Activated naive CD8-positive, alpha-beta T cell treated with anti-CD3 and anti-CD28 coated beads, Interleukin-2, amount 10 ng/mL, durations not matched to agents 7 days and 5 days (primary cell): ENCODE measurements at regions not wholly inside any gene's neighbourhood (a gene's known extent, or its start where the extent isn't known, plus 50 kb on each side); places are given as distances from the start of the nearest gene placed in this dataset.
A peak's percentile ranks its signal among the peaks of the same experiment; 100 is the strongest.

ENCODE experiments used
- ATAC-seq: fragments of 150-1000 bp; cut with Tn5 transposase; one replicate; pipeline ENCODE4 v1.10.0; 2021; ENCODE audit warnings: low read depth, moderate library complexity
- POLR2A ChIA-PET: fragments of 350-600 bp; sonication (Branson Sonifier 250); formaldehyde crosslinking; loops from one replicate; lab custom pipeline; 2021; ENCODE audit warnings: antibody characterized with exemption; lab: Charles Lee
- DNase-seq: peaks from one replicate; pipeline ENCODE4 v3.0.0; 2021
- H3K27ac Mint-ChIP-seq: one replicate; pipeline ENCODE4 v1.8.0; 2022; ENCODE audit warnings: mild to moderate bottlenecking, mixed read lengths
- H3K27me3 Mint-ChIP-seq: one replicate; pipeline ENCODE4 v1.8.0; 2022; ENCODE audit warnings: mild to moderate bottlenecking, moderate library complexity, mixed read lengths
- H3K36me3 Mint-ChIP-seq: one replicate; pipeline ENCODE4 v1.8.0; 2021; ENCODE audit warnings: mild to moderate bottlenecking, mixed read lengths
- H3K4me1 Mint-ChIP-seq: one replicate; pipeline ENCODE4 v1.8.0; 2021; ENCODE audit warnings: mixed read lengths
- H3K4me3 Mint-ChIP-seq: one replicate; pipeline ENCODE4 v1.8.0; 2022; ENCODE audit warnings: mild to moderate bottlenecking, moderate library complexity, mixed read lengths
- H3K9me3 Mint-ChIP-seq: one replicate; pipeline ENCODE4 v1.8.0; 2021; ENCODE audit warnings: mixed read lengths

DNA sequence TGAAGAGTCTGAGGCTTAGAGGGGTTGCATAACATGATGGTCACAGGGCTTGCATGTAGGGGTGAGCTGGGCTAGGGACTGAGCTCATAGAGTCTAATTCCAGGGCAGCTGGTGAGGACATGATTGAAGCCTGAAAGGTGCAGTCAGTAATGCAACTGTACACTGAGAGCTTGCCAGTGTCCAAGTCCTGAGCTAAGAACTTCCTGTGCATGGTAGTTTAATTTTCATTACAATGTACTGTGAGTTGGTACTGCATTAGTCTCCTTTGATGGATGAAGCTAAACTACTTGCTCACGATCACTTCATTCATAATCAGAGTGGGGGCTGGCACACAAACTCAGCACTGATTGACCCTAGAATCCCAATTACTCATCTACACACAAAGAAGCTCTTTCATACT is 156.4 kb upstream of the CRBN start:
- no peaks in the 10 kb centered on the region for H3K36me3 Mint-ChIP-seq
- no peak overlapping the region for H3K4me3 Mint-ChIP-seq
- no peaks in the 10 kb centered on the region for H3K4me1 Mint-ChIP-seq
- no peak overlapping the region for H3K27ac Mint-ChIP-seq
- no peaks in the 10 kb centered on the region for H3K27me3 Mint-ChIP-seq
- POLR2A ChIA-PET, result no interaction called here
- H3K9me3 Mint-ChIP-seq, result no peaks in the 10 kb centered on the region
- no peak for DNase-seq
- no peak for ATAC-seq

DNA sequence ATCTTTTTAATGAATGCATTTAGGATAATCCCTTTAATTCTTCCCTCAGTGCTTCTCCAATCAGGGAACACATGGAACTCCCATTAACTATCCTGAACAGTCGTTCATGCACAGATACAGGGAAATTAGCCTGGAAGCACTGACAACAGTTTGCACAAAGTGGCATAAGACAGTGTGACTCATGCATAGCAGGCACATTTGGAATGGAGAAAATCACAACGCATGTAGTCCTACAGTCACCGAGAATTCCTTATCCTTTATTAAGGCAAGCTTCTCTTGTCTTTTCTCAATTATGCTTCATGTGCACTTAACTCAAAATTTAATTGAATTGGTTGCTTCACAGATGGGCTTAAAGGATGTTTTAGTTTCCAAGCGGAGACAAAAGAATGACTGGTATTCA is 155.0 kb upstream of the CRBN start:
- no peak overlapping the region for H3K4me3 Mint-ChIP-seq
- DNase-seq, result no peak
- no peaks in the 10 kb centered on the region for H3K36me3 Mint-ChIP-seq
- H3K4me1 Mint-ChIP-seq, result no peaks in the 10 kb centered on the region
- ATAC-seq, result no peak
- H3K27ac Mint-ChIP-seq, result no peak overlapping the region
- H3K9me3 Mint-ChIP-seq, result no peaks in the 10 kb centered on the region
- POLR2A ChIA-PET, result no interaction called here
- no peaks in the 10 kb centered on the region for H3K27me3 Mint-ChIP-seq

DNA sequence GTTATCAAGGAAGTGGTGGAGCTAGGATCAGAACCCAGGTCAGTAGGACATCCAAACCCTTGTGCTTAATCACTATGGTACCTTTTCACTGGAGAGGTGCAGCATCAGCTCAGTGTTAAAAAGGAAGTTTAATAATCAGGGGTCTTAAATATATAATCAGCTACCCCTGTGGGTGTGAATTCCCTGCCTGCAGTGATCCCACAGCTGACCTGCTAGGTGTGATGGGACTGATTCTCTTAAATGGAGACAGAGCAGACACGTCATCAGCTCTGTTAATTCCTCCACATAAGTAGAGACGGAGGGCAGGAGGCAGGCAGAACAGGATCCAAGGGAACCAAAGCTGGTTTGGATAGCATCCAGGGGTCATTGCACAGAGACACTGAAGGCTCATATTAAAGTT is 154.1 kb upstream of the CRBN start:
- H3K27ac Mint-ChIP-seq, result no peak overlapping the region
- no peaks in the 10 kb centered on the region for H3K9me3 Mint-ChIP-seq
- H3K4me3 Mint-ChIP-seq, result no peak overlapping the region
- H3K4me1 Mint-ChIP-seq, result no peaks in the 10 kb centered on the region
- no peaks in the 10 kb centered on the region for H3K36me3 Mint-ChIP-seq
- POLR2A ChIA-PET, result no interaction called here
- H3K27me3 Mint-ChIP-seq, result no peaks in the 10 kb centered on the region
- ATAC-seq (no peak), DNase-seq (no peak)

DNA sequence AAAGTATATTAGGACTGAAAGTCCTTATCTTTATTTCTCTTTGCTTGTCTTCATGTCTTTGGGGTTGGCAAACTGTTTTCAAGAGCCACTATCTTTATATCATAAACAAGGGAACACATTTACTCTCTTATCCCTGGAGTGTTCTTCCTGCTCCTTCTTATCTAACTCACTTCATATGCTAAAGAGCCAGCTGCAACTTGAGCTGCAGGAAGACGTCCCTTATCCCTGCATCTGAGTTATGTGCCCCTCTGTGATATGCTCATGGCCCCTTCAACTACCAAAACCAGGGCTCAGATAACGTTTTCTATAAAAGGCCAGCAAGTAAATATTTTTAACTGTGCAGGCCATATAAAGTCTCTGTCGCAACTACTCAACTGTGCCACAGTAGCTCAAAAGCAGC is 137.0 kb upstream of the CRBN start:
- Mint-ChIP-seq H3K4me3 (no peak overlapping the region), H3K9me3 (peaks cover 5% of the 10 kb centered on the region), H3K36me3 (no peaks in the 10 kb centered on the region), H3K4me1 (no peaks in the 10 kb centered on the region), H3K27me3 (no peaks in the 10 kb centered on the region), H3K27ac (no peak overlapping the region)
- POLR2A ChIA-PET, result no interaction called here
- DNase-seq (no peak), ATAC-seq (no peak)

DNA sequence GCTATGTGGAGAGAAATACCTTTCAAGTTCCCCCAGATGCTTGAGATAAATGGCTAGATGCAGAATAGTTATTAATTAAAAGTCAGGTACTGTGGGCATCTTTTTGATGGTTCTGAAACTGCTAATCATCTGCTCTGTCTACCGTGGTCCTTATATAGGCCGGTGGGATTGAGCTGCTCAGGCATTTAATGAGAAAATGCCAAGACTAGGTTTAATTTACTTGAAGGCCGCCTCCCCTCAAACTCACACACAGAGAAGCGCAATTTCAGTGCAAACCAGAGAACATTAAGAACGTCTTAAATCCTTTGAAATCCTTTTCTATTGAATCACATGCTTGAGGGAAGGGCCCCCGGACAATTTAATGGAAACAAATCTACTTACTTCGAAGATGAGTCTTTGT is 136.4 kb upstream of the CRBN start:
- no peak overlapping the region for H3K4me3 Mint-ChIP-seq
- no peak overlapping the region for H3K27ac Mint-ChIP-seq
- H3K9me3 Mint-ChIP-seq, result peaks cover 5% of the 10 kb centered on the region
- no peaks in the 10 kb centered on the region for H3K4me1 Mint-ChIP-seq
- no peaks in the 10 kb centered on the region for H3K36me3 Mint-ChIP-seq
- ATAC-seq (no peak), DNase-seq (no peak)
- POLR2A ChIA-PET, result no interaction called here
- no peaks in the 10 kb centered on the region for H3K27me3 Mint-ChIP-seq

DNA sequence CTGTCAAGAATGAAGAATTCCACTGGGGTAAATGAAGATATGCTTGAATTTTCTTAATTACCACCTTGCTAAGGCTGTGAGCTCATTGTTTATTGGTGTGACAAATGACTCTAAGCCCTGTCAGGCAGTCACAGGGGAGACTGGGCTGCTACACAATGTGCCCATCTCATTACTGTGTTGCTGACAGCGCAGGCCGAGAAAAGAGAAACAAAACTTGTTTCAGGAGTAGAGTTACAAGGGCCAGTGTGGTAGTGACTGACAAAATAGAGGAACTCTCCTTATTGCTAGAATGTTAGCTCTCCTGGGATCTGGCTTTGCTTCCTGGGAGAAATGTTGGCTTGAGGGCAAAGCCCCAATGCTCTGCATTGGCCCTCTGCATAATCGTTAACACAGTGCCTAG is 130.4 kb upstream of the CRBN start:
- no peaks in the 10 kb centered on the region for H3K27me3 Mint-ChIP-seq
- POLR2A ChIA-PET, result no interaction called here
- no peak overlapping the region for H3K27ac Mint-ChIP-seq
- DNase-seq, result no peak
- no peaks in the 10 kb centered on the region for H3K36me3 Mint-ChIP-seq
- H3K4me1 Mint-ChIP-seq, result no peaks in the 10 kb centered on the region
- ATAC-seq, result no peak
- H3K4me3 Mint-ChIP-seq, result no peak overlapping the region
- H3K9me3 Mint-ChIP-seq, result no peaks in the 10 kb centered on the region

DNA sequence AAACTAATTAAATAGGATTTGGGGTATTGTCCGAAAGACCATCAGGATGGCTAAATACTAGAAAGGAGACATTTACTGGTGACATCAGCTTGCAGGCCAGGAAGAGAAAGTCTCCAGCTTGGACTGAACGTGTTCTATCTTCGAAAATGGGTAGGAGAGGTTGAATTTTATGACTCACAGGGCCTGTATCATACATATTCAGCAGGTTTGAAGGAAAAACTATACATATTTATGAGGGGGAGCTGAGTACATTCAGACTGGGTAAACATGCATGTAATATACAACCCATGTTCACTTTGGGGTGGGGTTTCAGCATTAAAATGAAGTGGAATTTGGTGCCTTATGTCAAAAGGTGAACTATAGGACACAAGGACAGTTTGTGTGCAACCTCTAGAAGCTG is 129.3 kb upstream of the CRBN start:
- H3K36me3 Mint-ChIP-seq, result no peaks in the 10 kb centered on the region
- no peaks in the 10 kb centered on the region for H3K4me1 Mint-ChIP-seq
- no peak overlapping the region for H3K27ac Mint-ChIP-seq
- H3K9me3 Mint-ChIP-seq, result no peaks in the 10 kb centered on the region
- no peak overlapping the region for H3K4me3 Mint-ChIP-seq
- ATAC-seq (no peak), DNase-seq (no peak)
- POLR2A ChIA-PET, result no interaction called here
- H3K27me3 Mint-ChIP-seq, result no peaks in the 10 kb centered on the region

DNA sequence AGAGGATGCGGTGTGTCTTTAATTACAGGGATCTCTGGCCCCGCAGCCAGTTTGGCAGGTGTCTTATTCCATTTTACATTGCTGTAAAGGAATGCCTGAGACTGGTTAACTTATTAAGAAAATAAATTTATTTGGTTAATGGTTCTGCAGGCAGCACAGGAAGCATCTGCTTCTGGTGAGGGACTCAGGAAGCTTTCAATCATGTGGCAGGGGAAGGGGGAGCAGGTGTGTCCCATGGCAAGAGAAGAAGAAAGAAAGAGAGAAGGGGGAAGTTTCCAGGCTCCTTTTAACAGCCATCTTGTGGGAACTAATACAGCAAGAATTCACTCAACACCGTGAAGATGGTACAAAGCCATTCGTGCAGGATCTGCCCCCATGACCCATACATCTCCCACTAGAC is 128.0 kb upstream of the CRBN start:
- H3K4me1 Mint-ChIP-seq, result no peaks in the 10 kb centered on the region
- POLR2A ChIA-PET, result no interaction called here
- H3K27ac Mint-ChIP-seq, result no peak overlapping the region

DNA sequence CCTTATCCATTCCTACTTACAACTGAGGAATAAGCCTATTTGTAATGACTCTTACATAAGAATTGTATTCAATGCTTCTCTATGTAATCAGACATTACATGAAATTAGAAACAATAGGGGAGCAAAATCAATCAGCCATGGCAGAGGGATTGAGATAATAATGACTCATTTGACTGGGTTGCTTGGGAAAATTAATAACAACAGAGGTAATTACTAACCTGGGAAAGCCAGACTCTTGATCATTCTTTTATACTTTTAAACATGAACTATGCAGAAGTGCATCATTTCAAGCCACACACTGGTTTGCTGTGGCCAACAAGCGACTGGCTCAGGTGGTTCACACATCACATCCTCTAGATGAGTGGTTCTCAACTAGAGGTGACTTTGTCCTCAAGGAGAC is 126.3 kb upstream of the CRBN start:
- no peak for ATAC-seq
- Mint-ChIP-seq H3K4me1 (no peaks in the 10 kb centered on the region), H3K9me3 (no peaks in the 10 kb centered on the region), H3K4me3 (no peak overlapping the region), H3K36me3 (no peaks in the 10 kb centered on the region), H3K27ac (no peak overlapping the region), H3K27me3 (no peaks in the 10 kb centered on the region)
- no peak for DNase-seq
- POLR2A ChIA-PET, result no interaction called here

More for the DNA sequence above, 128.0 kb upstream of the CRBN start:
- DNase-seq (no peak), ATAC-seq (no peak)
- Mint-ChIP-seq H3K9me3 (no peaks in the 10 kb centered on the region), H3K27me3 (no peaks in the 10 kb centered on the region), H3K4me3 (no peak overlapping the region), H3K36me3 (no peaks in the 10 kb centered on the region)

DNA sequence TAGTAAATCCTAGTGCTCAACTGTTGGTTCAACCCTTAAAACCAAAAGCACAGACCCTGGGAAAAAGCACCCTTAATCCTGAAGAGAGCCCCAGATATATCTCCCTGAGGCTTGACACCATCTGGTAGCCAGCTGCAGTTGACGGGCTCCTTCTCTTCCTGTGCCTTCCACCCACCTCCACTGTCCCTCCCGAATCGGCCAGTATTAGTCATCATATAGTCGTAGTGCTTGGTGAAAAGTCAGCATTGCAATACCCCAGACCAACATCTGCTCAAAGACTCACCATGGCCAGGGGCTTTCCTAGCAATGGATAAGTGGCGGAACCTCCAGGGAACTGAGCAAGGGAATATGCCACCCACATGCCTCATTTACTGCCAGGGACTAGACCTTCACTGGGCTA is 125.6 kb upstream of the CRBN start:
- ATAC-seq (no peak), DNase-seq (no peak)
- no peak overlapping the region for H3K27ac Mint-ChIP-seq
- no peak overlapping the region for H3K4me3 Mint-ChIP-seq
- no peaks in the 10 kb centered on the region for H3K9me3 Mint-ChIP-seq
- H3K4me1 Mint-ChIP-seq, result no peaks in the 10 kb centered on the region
- no peaks in the 10 kb centered on the region for H3K36me3 Mint-ChIP-seq
- POLR2A ChIA-PET, result no interaction called here
- no peaks in the 10 kb centered on the region for H3K27me3 Mint-ChIP-seq

DNA sequence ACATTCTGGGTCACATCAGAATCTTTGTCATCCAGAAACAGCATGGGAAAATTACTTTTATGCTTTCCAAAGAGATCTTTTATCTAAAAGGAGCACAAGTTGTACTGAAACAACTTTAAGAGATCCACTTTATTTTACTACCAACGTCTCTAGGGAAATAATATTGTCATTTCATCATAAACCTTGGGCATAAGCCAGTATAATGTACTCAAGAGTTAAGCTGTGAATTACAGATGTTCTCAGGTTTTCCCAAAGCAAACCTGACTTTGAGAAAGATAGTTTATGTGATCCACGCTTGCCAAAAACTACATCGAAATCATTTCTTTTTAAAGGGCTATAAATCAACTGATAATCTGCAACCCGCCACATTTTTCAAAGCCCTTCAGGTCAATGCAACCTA is 124.1 kb upstream of the CRBN start:
- ATAC-seq, result no peak
- no peaks in the 10 kb centered on the region for H3K36me3 Mint-ChIP-seq
- no peak overlapping the region for H3K27ac Mint-ChIP-seq
- no peak overlapping the region for H3K4me3 Mint-ChIP-seq
- H3K4me1 Mint-ChIP-seq, result no peaks in the 10 kb centered on the region
- no peaks in the 10 kb centered on the region for H3K27me3 Mint-ChIP-seq
- POLR2A ChIA-PET, result no interaction called here
- no peak for DNase-seq
- no peaks in the 10 kb centered on the region for H3K9me3 Mint-ChIP-seq

DNA sequence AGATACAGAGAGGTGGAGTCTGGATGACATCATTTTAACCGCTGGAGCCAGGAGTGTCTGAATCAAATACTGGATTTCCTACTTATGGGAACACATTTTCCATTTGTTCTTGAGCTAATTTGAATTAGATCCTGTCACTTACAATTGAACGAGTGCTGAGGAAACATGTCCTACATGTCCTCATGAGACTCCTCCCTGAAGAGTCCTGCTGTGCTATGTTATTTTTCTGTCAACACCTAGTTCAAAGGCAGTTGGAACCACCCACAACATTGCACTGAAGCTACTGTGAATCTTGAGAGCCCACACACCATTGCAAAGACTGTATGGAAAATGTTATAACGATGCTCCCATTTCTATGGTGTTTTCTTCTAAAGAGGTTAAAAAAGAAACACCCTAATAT is 123.5 kb upstream of the CRBN start:
- no peaks in the 10 kb centered on the region for H3K4me1 Mint-ChIP-seq
- H3K27me3 Mint-ChIP-seq, result no peaks in the 10 kb centered on the region
- H3K36me3 Mint-ChIP-seq, result no peaks in the 10 kb centered on the region
- DNase-seq, result no peak
- ATAC-seq, result no peak
- H3K4me3 Mint-ChIP-seq, result no peak overlapping the region
- POLR2A ChIA-PET, result no interaction called here
- no peak overlapping the region for H3K27ac Mint-ChIP-seq
- H3K9me3 Mint-ChIP-seq, result no peaks in the 10 kb centered on the region

DNA sequence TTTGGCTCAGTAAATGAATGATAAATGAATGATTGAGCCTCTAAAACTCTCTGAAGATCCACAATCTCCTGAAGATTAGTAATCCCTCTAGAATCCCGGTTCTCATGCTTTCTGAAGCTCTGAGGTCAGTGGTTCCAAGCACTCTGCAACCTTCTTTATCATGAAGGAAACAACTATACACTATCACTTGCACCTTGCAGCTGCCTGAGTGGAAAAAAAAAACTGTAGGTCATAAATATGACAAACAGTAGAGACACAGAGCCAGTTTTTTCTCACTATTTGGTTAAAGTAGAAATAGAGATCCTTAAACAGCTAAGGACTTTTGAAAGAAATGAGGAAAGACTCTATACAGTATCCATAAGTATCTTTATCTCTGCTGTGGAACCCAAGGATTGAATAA is 122.0 kb upstream of the CRBN start:
- POLR2A ChIA-PET, result no interaction called here
- Mint-ChIP-seq H3K4me1 (peaks cover 8% of the 10 kb centered on the region), H3K27me3 (no peaks in the 10 kb centered on the region), H3K4me3 (no peak overlapping the region), H3K27ac (no peak overlapping the region), H3K9me3 (no peaks in the 10 kb centered on the region), H3K36me3 (no peaks in the 10 kb centered on the region)
- no peak for DNase-seq
- ATAC-seq, result no peak

DNA sequence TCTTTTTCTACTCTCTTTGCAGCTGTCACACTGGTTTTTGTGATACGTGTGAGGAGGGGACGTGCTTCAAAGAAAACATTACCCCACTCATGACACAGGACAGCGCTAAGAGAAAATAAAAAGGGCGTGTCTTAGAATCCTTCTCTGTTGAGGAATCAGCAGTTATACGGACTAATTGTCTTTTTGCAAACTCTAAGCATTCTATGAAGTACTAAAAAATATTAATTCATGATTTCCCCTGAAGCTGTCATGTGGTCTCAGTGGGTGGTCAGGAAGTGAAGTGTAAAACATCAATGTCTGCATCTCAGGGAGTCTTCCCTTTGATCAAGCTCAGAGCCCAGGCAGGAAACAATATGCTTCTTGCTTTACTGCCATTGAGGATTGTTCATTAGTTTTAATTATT is 117.5 kb upstream of the CRBN start:
- POLR2A ChIA-PET, result no interaction called here
- H3K36me3 Mint-ChIP-seq, result peaks cover 6% of the 10 kb centered on the region
- DNase-seq (no peak), ATAC-seq (peak; percentile 88)
- peaks cover 13% of the 10 kb centered on the region for H3K9me3 Mint-ChIP-seq
- peak overlapping the region; percentile 83 for H3K27ac Mint-ChIP-seq
- H3K4me1 Mint-ChIP-seq, result peaks cover 14% of the 10 kb centered on the region
- H3K27me3 Mint-ChIP-seq, result peaks cover 1% of the 10 kb centered on the region
- peak overlapping the region; percentile 74 for H3K4me3 Mint-ChIP-seq

DNA sequence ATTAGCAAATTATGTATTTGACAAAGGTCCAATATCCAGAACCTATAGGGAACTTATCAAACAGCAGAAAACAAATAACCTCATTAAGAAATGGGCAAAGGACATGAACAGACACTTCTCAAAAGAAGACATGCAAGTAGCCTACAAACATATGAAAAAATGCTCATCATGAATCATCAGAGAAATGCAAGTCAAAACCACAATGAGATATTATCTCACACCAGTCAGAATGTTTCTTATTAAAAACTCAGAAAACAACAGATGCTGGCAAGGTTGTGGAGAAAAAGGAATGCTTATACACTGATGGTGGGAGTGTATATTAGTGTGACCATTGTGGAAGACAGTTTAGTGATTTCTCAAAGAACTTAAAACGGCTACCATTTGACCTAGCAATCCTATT is 116.1 kb upstream of the CRBN start:
- no peak for DNase-seq
- Mint-ChIP-seq H3K36me3 (peaks cover 6% of the 10 kb centered on the region), H3K4me1 (peaks cover 14% of the 10 kb centered on the region), H3K9me3 (peaks cover 15% of the 10 kb centered on the region), H3K27me3 (peaks cover 1% of the 10 kb centered on the region), H3K4me3 (no peak overlapping the region), H3K27ac (no peak overlapping the region)
- no peak for ATAC-seq
- POLR2A ChIA-PET, result no interaction called here
